ENCODE measurements at regions not wholly inside any gene's neighbourhood (a gene's known extent, or its start where the extent isn't known, plus 50 kb on each side); places are given as distances from the start of the nearest gene placed in this dataset.
A peak's percentile ranks its signal among the peaks of the same experiment; 100 is the strongest.

DNA sequence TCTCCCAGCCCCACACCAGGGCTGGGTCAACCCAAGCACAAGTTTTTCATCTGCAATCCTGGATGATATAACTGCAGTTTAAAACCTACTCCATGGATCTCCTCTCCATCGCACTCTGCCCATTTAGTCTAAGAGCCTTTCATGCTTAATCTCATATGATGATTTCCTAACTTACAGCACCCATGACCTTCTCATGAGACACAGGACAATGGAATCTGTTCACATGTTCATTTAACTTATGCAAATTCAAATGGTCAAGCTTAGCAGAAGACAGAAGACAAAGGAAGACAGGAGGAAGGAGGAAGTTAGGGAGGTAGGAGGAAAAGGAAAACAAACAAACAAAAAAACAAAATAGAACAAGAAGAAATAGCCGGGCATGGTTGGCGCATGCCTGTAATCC, 64.6 kb upstream of the PNMA1 start:
- Histone ChIP-seq H3F3A (ENCODE audit: insufficient read depth) (peaks cover 7% of the 10 kb centered on the region), H3K27ac (no peak overlapping the region), H3K4me2 (ENCODE audit: unreplicated experiment) (no peak overlapping the region), H3K9me2 (ENCODE audit: insufficient read depth) (no peaks in the 10 kb centered on the region), H2AFZ (no peak overlapping the region), H3K27me3 (replicated peaks; ENCODE audit: insufficient read depth) (no peaks in the 10 kb centered on the region), H3K9ac (no peak overlapping the region), H4K20me1 (ENCODE audit: insufficient read depth) (no peaks in the 10 kb centered on the region), H3K9me3 (ENCODE audit: low read depth) (no peaks in the 10 kb centered on the region), H3K79me2 (ENCODE audit: insufficient read depth) (peaks cover 76% of the 10 kb centered on the region), H3K36me3 (ENCODE audit: low read depth) (no peaks in the 10 kb centered on the region; the same call in 1 of the 2 replicates), H3K4me3 (no peak overlapping the region), H3K4me1 (ENCODE audit: insufficient read depth) (peaks cover 2% of the 10 kb centered on the region)
- TF ChIP-seq EZH2 (IDR thresholded peaks at IDR 0.05; ENCODE audit: insufficient read depth, poor library complexity, severe bottlenecking) (no peak), EZH2phosphoT487 (IDR thresholded peaks at IDR 0.05; ENCODE audit: insufficient read depth, low read depth) (no peak)
- in situ Hi-C loops (cut with MboI): no loop called here
- 100% methylated on average over 3 of the region's 3 CpGs for WGBS, 2 experiments (ENCODE audit: low coverage in 1 of 2, low lambda C conversion rate in 2 of 2, missing lambda C conversion rate in 2 of 2)
- no peak for DNase-seq

DNA sequence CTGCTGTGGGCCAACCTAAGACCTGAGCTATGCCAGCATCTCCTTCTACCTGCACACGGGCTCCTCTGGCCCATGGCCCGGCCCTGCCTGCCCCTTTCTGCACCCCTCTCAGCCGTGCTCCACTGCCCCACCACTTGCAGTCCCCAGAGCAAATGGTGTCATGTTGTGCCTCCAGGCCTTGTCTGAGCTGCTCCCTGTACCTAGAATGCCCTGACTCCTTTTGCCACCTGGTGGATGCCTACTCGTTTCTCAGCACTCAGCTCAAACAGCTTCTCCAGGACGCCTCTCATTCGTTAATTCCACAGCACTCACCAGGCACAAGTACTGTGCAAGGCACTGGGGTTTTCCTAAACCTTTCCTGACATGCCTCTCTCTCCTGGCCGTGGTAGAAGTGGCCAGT, 63.2 kb upstream of the PNMA1 start:
- Histone ChIP-seq H3K27ac (no peak overlapping the region), H3K4me1 (ENCODE audit: insufficient read depth) (peaks cover 1% of the 10 kb centered on the region; the same call in 1 of the 2 replicates), H3K79me2 (ENCODE audit: insufficient read depth) (peaks cover 76% of the 10 kb centered on the region), H3K4me3 (no peak overlapping the region), H3K27me3 (replicated peaks; ENCODE audit: insufficient read depth) (no peaks in the 10 kb centered on the region), H3K9me3 (ENCODE audit: low read depth) (no peaks in the 10 kb centered on the region), H3K4me2 (ENCODE audit: unreplicated experiment) (no peak overlapping the region), H3K9me2 (ENCODE audit: insufficient read depth) (no peaks in the 10 kb centered on the region), H2AFZ (no peak overlapping the region), H3F3A (ENCODE audit: insufficient read depth) (no peaks in the 10 kb centered on the region), H3K9ac (no peak overlapping the region), H3K36me3 (ENCODE audit: low read depth) (no peaks in the 10 kb centered on the region; the same call in 1 of the 2 replicates), H4K20me1 (ENCODE audit: insufficient read depth) (no peaks in the 10 kb centered on the region)
- WGBS, 2 experiments (ENCODE audit: low coverage in 1 of 2, low lambda C conversion rate in 2 of 2, missing lambda C conversion rate in 2 of 2): 86 to 87% methylated on average over 7 of the region's 7 CpGs
- in situ Hi-C loops (cut with MboI): no loop called here
- TF ChIP-seq EZH2 (IDR thresholded peaks at IDR 0.05; ENCODE audit: insufficient read depth, poor library complexity, severe bottlenecking): no peak
- TF ChIP-seq EZH2phosphoT487 (IDR thresholded peaks at IDR 0.05; ENCODE audit: insufficient read depth, low read depth): no peak
- DNase-seq: no peak

DNA sequence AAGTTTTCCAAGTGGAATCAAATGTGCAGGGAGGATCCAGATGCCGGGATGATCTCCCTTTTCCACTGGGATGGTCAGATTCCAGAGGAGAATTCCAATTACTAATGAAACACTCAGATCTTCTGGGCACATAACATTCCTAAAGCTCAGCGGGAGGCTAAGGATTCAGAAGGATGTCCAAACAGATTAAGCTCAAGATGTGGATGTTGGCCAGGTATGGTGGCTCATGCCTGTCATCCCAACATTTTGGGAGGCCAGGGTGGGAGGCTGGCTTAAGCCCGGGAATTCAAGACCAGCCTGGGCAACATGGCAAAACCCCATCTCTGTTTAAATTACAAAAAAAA, 62.0 kb upstream of the PNMA1 start:
- Histone ChIP-seq H3F3A (ENCODE audit: insufficient read depth) (no peaks in the 10 kb centered on the region), H4K20me1 (ENCODE audit: insufficient read depth) (no peaks in the 10 kb centered on the region), H3K4me1 (ENCODE audit: insufficient read depth) (peaks cover 10% of the 10 kb centered on the region; the same call in 1 of the 2 replicates), H3K9me2 (ENCODE audit: insufficient read depth) (no peaks in the 10 kb centered on the region), H3K79me2 (ENCODE audit: insufficient read depth) (peaks cover 76% of the 10 kb centered on the region), H3K27me3 (replicated peaks; ENCODE audit: insufficient read depth) (no peaks in the 10 kb centered on the region), H3K4me2 (ENCODE audit: unreplicated experiment) (no peak overlapping the region), H3K9me3 (ENCODE audit: low read depth) (no peaks in the 10 kb centered on the region), H3K27ac (no peak overlapping the region), H3K36me3 (ENCODE audit: low read depth) (no peaks in the 10 kb centered on the region), H3K9ac (no peak overlapping the region), H2AFZ (no peak overlapping the region), H3K4me3 (no peak overlapping the region)
- in situ Hi-C loops (cut with MboI): no loop called here
- 12 to 15% methylated on average over 3 of the region's 3 CpGs for WGBS, 2 experiments (ENCODE audit: low coverage in 1 of 2, low lambda C conversion rate in 2 of 2, missing lambda C conversion rate in 2 of 2)
- peak; percentile 30 for DNase-seq
- TF ChIP-seq EZH2 (IDR thresholded peaks at IDR 0.05; ENCODE audit: insufficient read depth, poor library complexity, severe bottlenecking) (no peak), EZH2phosphoT487 (IDR thresholded peaks at IDR 0.05; ENCODE audit: insufficient read depth, low read depth) (no peak)

DNA sequence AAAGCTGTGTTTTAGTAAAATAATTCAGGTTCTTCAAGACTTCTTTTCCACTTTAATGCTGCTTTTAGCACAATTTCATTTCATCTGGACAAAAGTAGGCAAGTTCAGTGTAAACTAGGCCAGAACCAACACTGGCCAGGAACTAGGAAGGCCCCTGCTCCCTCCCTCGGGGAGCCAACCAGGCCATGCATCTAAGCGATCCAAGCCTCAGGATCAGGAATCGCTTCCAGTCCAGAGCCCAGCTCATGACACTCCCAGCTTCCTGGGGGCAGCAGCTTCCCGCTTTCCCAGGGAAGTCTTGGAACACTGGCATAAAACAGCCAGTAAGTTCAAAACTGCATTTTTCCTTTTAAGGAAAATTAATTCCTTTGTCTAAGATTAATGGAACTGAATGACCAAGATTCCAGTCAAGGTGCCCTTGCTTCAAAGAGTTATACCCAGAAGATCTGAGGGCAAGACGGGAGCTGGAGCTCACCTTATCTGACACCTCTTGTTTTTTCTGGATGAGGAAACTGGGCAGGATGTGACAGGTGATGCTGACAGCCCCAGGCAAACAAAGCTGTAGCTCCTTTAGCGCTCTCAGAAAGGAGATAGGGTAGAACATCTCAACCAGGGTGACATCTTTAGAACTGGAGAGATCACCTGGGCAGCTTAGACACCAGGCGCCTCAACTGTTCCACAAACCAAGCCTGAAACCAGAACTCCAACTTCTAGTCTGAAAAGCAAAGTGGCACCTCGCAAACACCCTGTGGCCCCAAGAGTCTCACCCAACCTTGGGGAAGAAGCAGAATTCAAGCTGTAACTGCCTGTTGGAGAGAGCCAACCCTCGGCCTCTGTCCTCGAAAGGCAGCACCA, 61.4 kb upstream of the PNMA1 start:
- in situ Hi-C loops (cut with MboI): no loop called here
- H3K4me2 ChIP-seq (ENCODE audit: unreplicated experiment): no peak overlapping the region
- 58 to 75% methylated on average over 7 to 10 of the region's 10 CpGs for WGBS, 2 experiments (ENCODE audit: low coverage in 1 of 2, low lambda C conversion rate in 2 of 2, missing lambda C conversion rate in 2 of 2)
- no peak for TF ChIP-seq EZH2phosphoT487 (IDR thresholded peaks at IDR 0.05; ENCODE audit: insufficient read depth, low read depth)
- no peak for TF ChIP-seq EZH2 (IDR thresholded peaks at IDR 0.05; ENCODE audit: insufficient read depth, poor library complexity, severe bottlenecking)
- H3K9me2 ChIP-seq (ENCODE audit: insufficient read depth): no peaks in the 10 kb centered on the region
- peaks cover 76% of the 10 kb centered on the region for H3K79me2 ChIP-seq (ENCODE audit: insufficient read depth)
- H3K9ac ChIP-seq: no peak overlapping the region
- no peak for DNase-seq
- H3K27me3 ChIP-seq (replicated peaks; ENCODE audit: insufficient read depth): no peaks in the 10 kb centered on the region
- H3K4me1 ChIP-seq (ENCODE audit: insufficient read depth): peaks cover 10% of the 10 kb centered on the region; the same call in 1 of the 2 replicates
- no peak overlapping the region for H3K27ac ChIP-seq
- H4K20me1 ChIP-seq (ENCODE audit: insufficient read depth): no peaks in the 10 kb centered on the region
- no peaks in the 10 kb centered on the region for H3K36me3 ChIP-seq (ENCODE audit: low read depth)
- H2AFZ ChIP-seq: no peak overlapping the region
- no peaks in the 10 kb centered on the region for H3F3A ChIP-seq (ENCODE audit: insufficient read depth)
- no peaks in the 10 kb centered on the region for H3K9me3 ChIP-seq (ENCODE audit: low read depth)
- no peak overlapping the region for H3K4me3 ChIP-seq
